OCI-LY7 (cell line): ENCODE measurements at regions not wholly inside any gene's neighbourhood (a gene's known extent, or its start where the extent isn't known, plus 50 kb on each side); places are given as distances from the start of the nearest gene placed in this dataset.
A peak's percentile ranks its signal among the peaks of the same experiment; 100 is the strongest.

Experiments
- BruUV-seq: library from RNA; stranded (reverse); fragments of 400-500 nt; replicated peaks from 2 replicates; lab custom pipeline; 2021; lab: Mats Ljungman, UMichigan
- CTCF ChIA-PET: fragments of 300-600 bp; sonication (Branson Sonifier 250); formaldehyde crosslinking; loops from one replicate; lab custom pipeline; 2022; ENCODE audit warnings: antibody characterized with exemption; ENCODE audit not compliant: unreplicated experiment; lab: Charles Lee
- POLR2A ChIA-PET: fragments of 300-600 bp; sonication (Branson Sonifier 250); formaldehyde crosslinking; loops from one replicate; lab custom pipeline; 2022; ENCODE audit warnings: antibody characterized with exemption; lab: Charles Lee
- DNase-seq: peaks from one replicate; pipeline ENCODE4 v3.0.0-alpha.2; 2015; ENCODE audit warnings: low spot score
- H2AFZ ChIP-seq: fragments of 200-600 bp; sonication (generic), shearing (Covaris generic); 2 replicates; pipeline ENCODE4 v1.6.1; 2014; ENCODE audit warnings: mild to moderate bottlenecking, antibody characterized with exemption, low read length, moderate library complexity
- H3K27ac ChIP-seq: fragments of 200-600 bp; sonication (generic); 2 replicates; pipeline ENCODE4 v1.5.1; 2014; ENCODE audit warnings: mixed run types, low read depth, mild to moderate bottlenecking, moderate library complexity, low read length, inconsistent platforms; ENCODE audit not compliant: poor library complexity, severe bottlenecking
- H3K36me3 ChIP-seq: fragments of 200-600 bp; sonication (generic); 2 replicates; pipeline ENCODE4 v1.6.1; 2014; ENCODE audit warnings: mild to moderate bottlenecking, antibody characterized with exemption, low read length, moderate library complexity, mixed read lengths; ENCODE audit not compliant: insufficient read depth
- H3K4me1 ChIP-seq: fragments of 200-600 bp; sonication (generic); 2 replicates; pipeline ENCODE4 v1.5.1; 2014; ENCODE audit warnings: mild to moderate bottlenecking, low read length; ENCODE audit not compliant: insufficient read depth, poor library complexity, severe bottlenecking
- H3K4me2 ChIP-seq: fragments of 200-600 bp; sonication (generic); 2 replicates; pipeline ENCODE4 v1.6.1; 2014; ENCODE audit warnings: mild to moderate bottlenecking, low read length
- H3K4me3 ChIP-seq: fragments of 200-600 bp; sonication (generic); 2 replicates; pipeline ENCODE4 v1.5.1; 2014; ENCODE audit warnings: mild to moderate bottlenecking, low read depth, low read length; ENCODE audit not compliant: poor library complexity, severe bottlenecking
- H3K79me2 ChIP-seq: fragments of 200-600 bp; sonication (generic); 2 replicates; pipeline ENCODE4 v1.6.1; 2016; ENCODE audit warnings: low read depth, mild to moderate bottlenecking, low read length, moderate library complexity, mixed read lengths; ENCODE audit not compliant: insufficient read depth
- H3K9me2 ChIP-seq: fragments of 200-600 bp; sonication (generic); 2 replicates; pipeline ENCODE4 v1.6.1; 2016; ENCODE audit warnings: mild to moderate bottlenecking, low read length, mixed read lengths; ENCODE audit not compliant: insufficient read depth
- H3K9me3 ChIP-seq: fragments of 200-600 bp; sonication (generic); 2 replicates; pipeline ENCODE4 v1.6.1; 2014; ENCODE audit warnings: mild to moderate bottlenecking, mixed run types, low read length, mixed read lengths
- H4K20me1 ChIP-seq: fragments of 200-600 bp; sonication (generic); 2 replicates; pipeline ENCODE4 v1.6.1; 2014; ENCODE audit warnings: mild to moderate bottlenecking, antibody characterized with exemption, low read length, moderate library complexity, mixed read lengths; ENCODE audit not compliant: insufficient read depth
- CTCF ChIP-seq: fragments of 200-600 bp; sonication (generic); conservative IDR thresholded peaks from 2 replicates; pipeline ENCODE4 v1.5.1; 2014; ENCODE audit warnings: mild to moderate bottlenecking, antibody characterized with exemption, low read length, moderate library complexity, mixed read lengths
- EZH2phosphoT487 ChIP-seq: fragments of 200-600 bp; sonication (generic); IDR thresholded peaks from 2 replicates; pipeline ENCODE4 v1.6.1; 2018; ENCODE audit warnings: low read depth, borderline replicate concordance, mild to moderate bottlenecking, mixed run types, antibody characterized with exemption, low read length, moderate library complexity, mixed read lengths
- intact Hi-C: fragments of 100-400 bp; cut with micrococcal nuclease; formaldehyde crosslinking; loops from one replicate; pipeline ENCODE4 v1.10.0; 2022; ENCODE audit not compliant: unreplicated experiment

- BruUV-seq = no TSS peak
- Histone ChIP-seq H3K4me1 (no peaks in the 10 kb centered on the region), H3K4me3 (no peak overlapping the region), H3K4me2 (no peak overlapping the region), H4K20me1 (no peaks in the 10 kb centered on the region), H3K9me2 (no peaks in the 10 kb centered on the region), H2AFZ (no peak overlapping the region), H3K36me3 (no peaks in the 10 kb centered on the region), H3K9me3 (no peaks in the 10 kb centered on the region), H3K79me2 (no peaks in the 10 kb centered on the region), H3K27ac (no peak overlapping the region)
- ChIA-PET CTCF (no interaction called here), POLR2A (no interaction called here)
- TF ChIP-seq EZH2phosphoT487 = no peak
- TF ChIP-seq CTCF = no peak
- no peak for DNase-seq
- intact Hi-C loops = no loop called here
Measured at GRCh38 chr21:15999741-16000140, 270.0 kb downstream of the USP25 start.

GRCh38 chr21:16002874-16003466, 273.2 kb downstream of the USP25 start:
- intact Hi-C loops = no loop called here

More at GRCh38 chr21:16002874-16003466, 273.2 kb downstream of the USP25 start:
- ChIA-PET POLR2A (interaction anchor here (0.6 to 0.7 kb wide), 3 partner anchors 15 to 1725 kb away, joined by 3 to 4 read pairs (median 3); no protein-coding TSS in a partner anchor), CTCF (no interaction called here)
- no peak for DNase-seq
- H3K4me3 ChIP-seq = no peak overlapping the region
- H3K4me1 ChIP-seq = no peaks in the 10 kb centered on the region
- no peaks in the 10 kb centered on the region for H3K9me3 ChIP-seq
- H2AFZ ChIP-seq = no peak overlapping the region
- H3K4me2 ChIP-seq = no peak overlapping the region
- no TSS peak for BruUV-seq
- H3K36me3 ChIP-seq = no peaks in the 10 kb centered on the region
- no peaks in the 10 kb centered on the region for H3K79me2 ChIP-seq
- H3K27ac ChIP-seq = no peak overlapping the region
- H4K20me1 ChIP-seq = no peaks in the 10 kb centered on the region
- TF ChIP-seq EZH2phosphoT487 = no peak
- TF ChIP-seq CTCF = peak; percentile 67
- no peaks in the 10 kb centered on the region for H3K9me2 ChIP-seq
